GM21423 (cell line): ENCODE measurements at regions not wholly inside any gene's neighbourhood (a gene's known extent, or its start where the extent isn't known, plus 50 kb on each side); places are given as distances from the start of the nearest gene placed in this dataset.

Experiments
- ATAC-seq: cut with Tn5 transposase; IDR thresholded peaks from one replicate; pipeline ENCODE4 v1.9.1; 2021; ENCODE audit warnings: mild to moderate bottlenecking, moderate library complexity; ENCODE audit not compliant: unreplicated experiment

- ATAC-seq, result no peak
Measured at GRCh38 chr2:38427936-38428335, 50.9 kb upstream of the ATL2 start.

GRCh38 chr2:38427054-38427453, 50.0 kb upstream of the ATL2 start:
- ATAC-seq, result no peak
